Dendritic cell treated with granulocyte-macrophage colony-stimulating factor and Interleukin-4, amounts not matched to agents 40 ng/mL and 50 ng/mL, for 4 days (primary cell): ENCODE measurements at regions not wholly inside any gene's neighbourhood (a gene's known extent, or its start where the extent isn't known, plus 50 kb on each side); places are given as distances from the start of the nearest gene placed in this dataset.

Source experiments
- H3K27ac Mint-ChIP-seq: one replicate; pipeline ENCODE4 v1.8.0; 2022; ENCODE audit warnings: mild to moderate bottlenecking, mixed read lengths
- H3K27me3 Mint-ChIP-seq: one replicate; pipeline ENCODE4 v1.8.0; 2022; ENCODE audit warnings: mild to moderate bottlenecking, mixed read lengths
- H3K36me3 Mint-ChIP-seq: one replicate; pipeline ENCODE4 v1.8.0; 2022; ENCODE audit warnings: low read depth, mixed read lengths
- H3K4me1 Mint-ChIP-seq: one replicate; pipeline ENCODE4 v1.8.0; 2022; ENCODE audit warnings: low read depth, mixed read lengths
- H3K4me3 Mint-ChIP-seq: one replicate; pipeline ENCODE4 v1.8.0; 2022; ENCODE audit warnings: mild to moderate bottlenecking, moderate library complexity, mixed read lengths
- H3K9me3 Mint-ChIP-seq: one replicate; pipeline ENCODE4 v1.8.0; 2022; ENCODE audit warnings: mixed read lengths
- intact Hi-C: fragments of 100-400 bp; cut with micrococcal nuclease; formaldehyde crosslinking; loops from one replicate; pipeline ENCODE4 v1.15.0; 2022

GRCh38 chr18:70981400-70982140 is 692.7 kb downstream of the SOCS6 start:
- Mint-ChIP-seq H3K4me1 (no peaks in the 10 kb centered on the region), H3K36me3 (no peaks in the 10 kb centered on the region), H3K9me3 (peaks cover 33% of the 10 kb centered on the region), H3K27me3 (no peaks in the 10 kb centered on the region), H3K27ac (no peak overlapping the region), H3K4me3 (no peak overlapping the region)
- intact Hi-C loops, result no loop called here

GRCh38 chr18:70973626-70974025 is 684.8 kb downstream of the SOCS6 start:
- intact Hi-C loops, result no loop called here
- H3K4me1 Mint-ChIP-seq, result no peaks in the 10 kb centered on the region
- peaks cover 24% of the 10 kb centered on the region for H3K9me3 Mint-ChIP-seq
- H3K27ac Mint-ChIP-seq, result no peak overlapping the region
- no peaks in the 10 kb centered on the region for H3K36me3 Mint-ChIP-seq
- H3K4me3 Mint-ChIP-seq, result no peak overlapping the region
- no peaks in the 10 kb centered on the region for H3K27me3 Mint-ChIP-seq

- Mint-ChIP-seq H3K4me1 (no peaks in the 10 kb centered on the region), H3K4me3 (no peak overlapping the region), H3K27me3 (no peaks in the 10 kb centered on the region), H3K36me3 (no peaks in the 10 kb centered on the region), H3K9me3 (peaks cover 20% of the 10 kb centered on the region), H3K27ac (no peak overlapping the region)
- intact Hi-C loops, result no loop called here
Observed at GRCh38 chr18:70966419-70966818, 677.6 kb downstream of the SOCS6 start.

- Mint-ChIP-seq H3K36me3 (no peaks in the 10 kb centered on the region), H3K4me1 (no peaks in the 10 kb centered on the region), H3K27ac (no peak overlapping the region), H3K4me3 (no peak overlapping the region), H3K27me3 (no peaks in the 10 kb centered on the region), H3K9me3 (no peaks in the 10 kb centered on the region)
- intact Hi-C loops, result no loop called here
Observed at GRCh38 chr18:70961939-70962338, 673.1 kb downstream of the SOCS6 start.

- Mint-ChIP-seq H3K36me3 (no peaks in the 10 kb centered on the region), H3K27me3 (no peaks in the 10 kb centered on the region), H3K9me3 (peaks cover 9% of the 10 kb centered on the region), H3K4me1 (no peaks in the 10 kb centered on the region), H3K4me3 (no peak overlapping the region), H3K27ac (no peak overlapping the region)
- intact Hi-C loops, result no loop called here
Observed at GRCh38 chr18:70956554-70956953, 667.7 kb downstream of the SOCS6 start.

- intact Hi-C loops, result no loop called here
Observed at GRCh38 chr18:70936160-70936559, 647.3 kb downstream of the SOCS6 start.

GRCh38 chr18:70931942-70932814 is 643.3 kb downstream of the SOCS6 start:
- Mint-ChIP-seq H3K36me3 (no peaks in the 10 kb centered on the region), H3K27ac (no peak overlapping the region), H3K4me3 (no peak overlapping the region), H3K4me1 (no peaks in the 10 kb centered on the region), H3K9me3 (no peaks in the 10 kb centered on the region), H3K27me3 (no peaks in the 10 kb centered on the region)
- intact Hi-C loops, result loop anchor here (5.0 kb wide), 1 partner anchor 1610 kb away; the partner anchor contains the start of gene CBLN2

More at GRCh38 chr18:70936160-70936559, 647.3 kb downstream of the SOCS6 start:
- Mint-ChIP-seq H3K9me3 (no peaks in the 10 kb centered on the region), H3K4me1 (no peaks in the 10 kb centered on the region), H3K36me3 (no peaks in the 10 kb centered on the region), H3K27me3 (no peaks in the 10 kb centered on the region), H3K27ac (no peak overlapping the region), H3K4me3 (no peak overlapping the region)

GRCh38 chr18:70920840-70921374 is 632.1 kb downstream of the SOCS6 start:
- intact Hi-C loops, result no loop called here
- Mint-ChIP-seq H3K27me3 (no peaks in the 10 kb centered on the region), H3K27ac (no peak overlapping the region), H3K4me3 (no peak overlapping the region), H3K36me3 (no peaks in the 10 kb centered on the region), H3K4me1 (no peaks in the 10 kb centered on the region), H3K9me3 (peaks cover 46% of the 10 kb centered on the region)

GRCh38 chr18:70907673-70908072 is 618.8 kb downstream of the SOCS6 start:
- Mint-ChIP-seq H3K4me1 (no peaks in the 10 kb centered on the region), H3K36me3 (no peaks in the 10 kb centered on the region), H3K9me3 (peaks cover 4% of the 10 kb centered on the region), H3K4me3 (no peak overlapping the region), H3K27ac (no peak overlapping the region), H3K27me3 (no peaks in the 10 kb centered on the region)
- intact Hi-C loops, result no loop called here

GRCh38 chr18:70892381-70892780 is 603.5 kb downstream of the SOCS6 start:
- H3K36me3 Mint-ChIP-seq, result no peaks in the 10 kb centered on the region
- intact Hi-C loops, result no loop called here

GRCh38 chr18:70870292-70870691 is 581.4 kb downstream of the SOCS6 start:
- Mint-ChIP-seq H3K36me3 (no peaks in the 10 kb centered on the region), H3K27me3 (no peaks in the 10 kb centered on the region), H3K27ac (no peak overlapping the region), H3K4me3 (no peak overlapping the region), H3K9me3 (peaks cover 27% of the 10 kb centered on the region), H3K4me1 (no peaks in the 10 kb centered on the region)
- intact Hi-C loops, result no loop called here

More at GRCh38 chr18:70892381-70892780, 603.5 kb downstream of the SOCS6 start:
- Mint-ChIP-seq H3K4me1 (no peaks in the 10 kb centered on the region), H3K9me3 (peaks cover 47% of the 10 kb centered on the region), H3K27me3 (no peaks in the 10 kb centered on the region), H3K4me3 (no peak overlapping the region), H3K27ac (no peak overlapping the region)

GRCh38 chr18:70848329-70848728 is 559.5 kb downstream of the SOCS6 start:
- Mint-ChIP-seq H3K4me1 (no peaks in the 10 kb centered on the region), H3K27me3 (no peaks in the 10 kb centered on the region), H3K27ac (no peak overlapping the region), H3K9me3 (peaks cover 10% of the 10 kb centered on the region), H3K36me3 (no peaks in the 10 kb centered on the region), H3K4me3 (no peak overlapping the region)
- intact Hi-C loops, result no loop called here

- Mint-ChIP-seq H3K4me3 (no peak overlapping the region), H3K36me3 (no peaks in the 10 kb centered on the region), H3K4me1 (no peaks in the 10 kb centered on the region), H3K9me3 (peaks cover 14% of the 10 kb centered on the region), H3K27ac (no peak overlapping the region), H3K27me3 (no peaks in the 10 kb centered on the region)
- intact Hi-C loops, result no loop called here
Observed at GRCh38 chr18:70840649-70841048, 551.8 kb downstream of the SOCS6 start.

- H3K36me3 Mint-ChIP-seq, result no peaks in the 10 kb centered on the region
Observed at GRCh38 chr18:70827632-70828031, 538.8 kb downstream of the SOCS6 start.

More at GRCh38 chr18:70827632-70828031, 538.8 kb downstream of the SOCS6 start:
- Mint-ChIP-seq H3K9me3 (no peaks in the 10 kb centered on the region), H3K27me3 (no peaks in the 10 kb centered on the region), H3K27ac (no peak overlapping the region), H3K4me1 (no peaks in the 10 kb centered on the region), H3K4me3 (no peak overlapping the region)
- intact Hi-C loops, result no loop called here
